Trophoblast cell (in vitro differentiated cells and primary cell): ENCODE measurements at regions not wholly inside any gene's neighbourhood (a gene's known extent, or its start where the extent isn't known, plus 50 kb on each side); places are given as distances from the start of the nearest gene placed in this dataset.

ENCODE experiments used
- DNase-seq, 2 donors: peaks; one replicate each; pipeline ENCODE4 v3.0.0-alpha.2; 2016
- H2AFZ ChIP-seq: 2 replicates; pipeline ENCODE4 v1.6.1; 2013; ENCODE audit warnings: low read length, moderate library complexity, mild to moderate bottlenecking; ENCODE audit not compliant: insufficient read depth, poor library complexity
- H2AK5ac ChIP-seq: 2 replicates; pipeline ENCODE4 v1.6.1; 2013; ENCODE audit warnings: mild to moderate bottlenecking, low read length
- H2BK120ac ChIP-seq: 2 replicates; pipeline ENCODE4 v1.6.1; 2013; ENCODE audit warnings: low read length, mild to moderate bottlenecking, moderate library complexity; ENCODE audit not compliant: insufficient read depth, poor library complexity
- H2BK12ac ChIP-seq: 2 replicates; pipeline ENCODE4 v1.6.1; 2013; ENCODE audit warnings: mild to moderate bottlenecking, low read length, moderate library complexity
- H2BK5ac ChIP-seq: 2 replicates; pipeline ENCODE4 v1.6.1; 2013; ENCODE audit warnings: low read length, low read depth, moderate library complexity, mild to moderate bottlenecking; ENCODE audit not compliant: poor library complexity
- H3K14ac ChIP-seq: 2 replicates; pipeline ENCODE4 v1.6.1; 2013; ENCODE audit warnings: mild to moderate bottlenecking, low read length
- H3K18ac ChIP-seq: 2 replicates; pipeline ENCODE4 v1.6.1; 2013; ENCODE audit warnings: mild to moderate bottlenecking, low read length
- H3K23ac ChIP-seq: 2 replicates; pipeline ENCODE4 v1.6.1; 2013; ENCODE audit warnings: low read length
- H3K27ac ChIP-seq: 2 replicates; pipeline ENCODE4 v1.5.1; 2013; ENCODE audit warnings: low read depth, mild to moderate bottlenecking, inconsistent platforms, low read length, moderate library complexity
- H3K27me3 ChIP-seq: 2 replicates; pipeline ENCODE4 v1.6.1; 2013; ENCODE audit warnings: inconsistent platforms, mild to moderate bottlenecking, low read length, moderate library complexity; ENCODE audit not compliant: insufficient read depth
- H3K36me3 ChIP-seq, 2 experiments: 1 replicate in 1 of 2; 2 replicates in 1 of 2; pipeline ENCODE4 v1.6.1; 2013; ENCODE audit warnings: low read length in 2 of 2, mild to moderate bottlenecking in 2 of 2, moderate library complexity in 1 of 2; ENCODE audit not compliant: insufficient read depth in 2 of 2, control insufficient read depth in 1 of 2
- H3K4ac ChIP-seq: 2 replicates; pipeline ENCODE4 v1.6.1; 2013; ENCODE audit warnings: low read depth, mild to moderate bottlenecking, low read length, moderate library complexity
- H3K4me1 ChIP-seq, 2 experiments: 1 replicate in 1 of 2; 2 replicates in 1 of 2; pipeline ENCODE4 v1.6.1; 2013; ENCODE audit warnings: low read length in 2 of 2, mild to moderate bottlenecking in 2 of 2, moderate library complexity in 1 of 2; ENCODE audit not compliant: insufficient read depth in 2 of 2, control insufficient read depth in 1 of 2
- H3K4me2 ChIP-seq: 2 replicates; pipeline ENCODE4 v1.6.1; 2013; ENCODE audit warnings: inconsistent platforms, mild to moderate bottlenecking, low read length, moderate library complexity
- H3K4me3 ChIP-seq: 2 replicates; pipeline ENCODE4 v1.5.1; 2013; ENCODE audit warnings: mild to moderate bottlenecking, low read depth, low read length, inconsistent platforms
- H3K79me1 ChIP-seq: one replicate; pipeline ENCODE4 v1.6.1; 2013; ENCODE audit warnings: low read length
- H3K79me2 ChIP-seq: 2 replicates; pipeline ENCODE4 v1.6.1; 2013; ENCODE audit warnings: low read length, mild to moderate bottlenecking; ENCODE audit not compliant: control insufficient read depth, insufficient read depth, poor library complexity
- H3K9ac ChIP-seq: 2 replicates; pipeline ENCODE4 v1.6.1; 2013; ENCODE audit warnings: mild to moderate bottlenecking, low read length
- H3K9me3 ChIP-seq: 2 replicates; pipeline ENCODE4 v1.6.1; 2013; ENCODE audit warnings: low read depth, mild to moderate bottlenecking, control low read depth, inconsistent platforms, low read length; ENCODE audit not compliant: insufficient read depth
- H4K12ac ChIP-seq: 2 replicates; pipeline ENCODE4 v1.6.1; 2013; ENCODE audit warnings: low read depth, mild to moderate bottlenecking, low read length, moderate library complexity
- H4K8ac ChIP-seq: 2 replicates; pipeline ENCODE4 v1.6.1; 2013; ENCODE audit warnings: low read depth, mild to moderate bottlenecking, low read length, moderate library complexity
- H4K91ac ChIP-seq: one replicate; pipeline ENCODE4 v1.6.1; 2013; ENCODE audit warnings: low read depth, mild to moderate bottlenecking, low read length, moderate library complexity
- WGBS: extraction: QIAGEN DNeasy Blood & Tissue Kit; methylation state at CpG from one replicate; pipeline ENCODE4 v1.1.7; 2013; ENCODE audit warnings: missing lambda C conversion rate; ENCODE audit not compliant: insufficient read length, insufficient coverage; ENCODE audit errors: extremely low coverage; 5-methylcytosine and 5-hydroxymethylcytosine counted together

GRCh38 chr5:179454356-179454755 is 96.0 kb upstream of the RUFY1 start:
- H3K4me1 ChIP-seq = no peaks in the 10 kb centered on the region
- H2BK12ac ChIP-seq = no peak overlapping the region
- DNase-seq = no peak
- H2AK5ac ChIP-seq = no peak overlapping the region
- H2AFZ ChIP-seq = no peak overlapping the region
- H3K9me3 ChIP-seq = peaks cover 48% of the 10 kb centered on the region
- H3K4me2 ChIP-seq = no peak overlapping the region
- no peak overlapping the region for H3K9ac ChIP-seq
- no peak overlapping the region for H3K27ac ChIP-seq
- H3K79me1 ChIP-seq = no peaks in the 10 kb centered on the region
- H3K23ac ChIP-seq = no peak overlapping the region
- H2BK120ac ChIP-seq = no peak overlapping the region
- H4K8ac ChIP-seq = no peak overlapping the region
- no peak overlapping the region for H4K91ac ChIP-seq
- H3K36me3 ChIP-seq = no peaks in the 10 kb centered on the region
- H3K14ac ChIP-seq = no peak overlapping the region
- no peak overlapping the region for H3K4me3 ChIP-seq
- H2BK5ac ChIP-seq = no peak overlapping the region
- no peak overlapping the region for H3K4ac ChIP-seq
- no CpG with 5 or more reads among the region's 9 CpGs for WGBS
- no peaks in the 10 kb centered on the region for H3K79me2 ChIP-seq
- no peak overlapping the region for H3K18ac ChIP-seq
- H3K27me3 ChIP-seq = no peaks in the 10 kb centered on the region
- no peak overlapping the region for H4K12ac ChIP-seq

GRCh38 chr5:179453616-179454015 is 96.7 kb upstream of the RUFY1 start:
- Histone ChIP-seq H3K4ac (no peak overlapping the region), H3K27me3 (no peaks in the 10 kb centered on the region), H3K36me3 (no peaks in the 10 kb centered on the region), H3K79me2 (no peaks in the 10 kb centered on the region), H2BK12ac (no peak overlapping the region), H4K91ac (no peak overlapping the region), H2BK5ac (no peak overlapping the region), H2BK120ac (no peak overlapping the region), H3K4me3 (no peak overlapping the region), H3K9ac (no peak overlapping the region), H3K4me2 (no peak overlapping the region), H4K12ac (no peak overlapping the region), H3K79me1 (no peaks in the 10 kb centered on the region), H2AK5ac (no peak overlapping the region), H4K8ac (no peak overlapping the region), H3K14ac (no peak overlapping the region), H3K9me3 (peaks cover 48% of the 10 kb centered on the region), H3K23ac (no peak overlapping the region), H2AFZ (no peak overlapping the region), H3K27ac (no peak overlapping the region), H3K4me1 (no peaks in the 10 kb centered on the region), H3K18ac (no peak overlapping the region)
- DNase-seq = no peak
- no CpG with 5 or more reads among the region's 7 CpGs for WGBS

- Histone ChIP-seq H3K4ac (no peak overlapping the region), H3K4me3 (no peak overlapping the region), H4K91ac (no peak overlapping the region), H3K4me2 (no peak overlapping the region), H2BK5ac (no peak overlapping the region), H2AFZ (no peak overlapping the region), H3K36me3 (no peaks in the 10 kb centered on the region), H3K4me1 (no peaks in the 10 kb centered on the region), H3K9ac (no peak overlapping the region), H2BK120ac (no peak overlapping the region), H2BK12ac (no peak overlapping the region), H3K23ac (no peak overlapping the region), H3K27ac (no peak overlapping the region), H4K8ac (no peak overlapping the region), H3K79me1 (no peaks in the 10 kb centered on the region), H4K12ac (no peak overlapping the region), H2AK5ac (no peak overlapping the region), H3K27me3 (no peaks in the 10 kb centered on the region), H3K14ac (no peak overlapping the region), H3K18ac (no peak overlapping the region), H3K79me2 (no peaks in the 10 kb centered on the region), H3K9me3 (peaks cover 48% of the 10 kb centered on the region)
- no peak for DNase-seq
- no CpG with 5 or more reads among the region's 20 CpGs for WGBS
These were observed 97.8 kb upstream of the RUFY1 start for GRCh38 chr5:179452356-179453230.

GRCh38 chr5:179451828-179452196 is 98.5 kb upstream of the RUFY1 start:
- H3K4ac ChIP-seq = no peak overlapping the region
- no peak overlapping the region for H3K9ac ChIP-seq
- no peak overlapping the region for H2BK120ac ChIP-seq
- no peaks in the 10 kb centered on the region for H3K79me2 ChIP-seq
- no CpG with 5 or more reads among the region's 4 CpGs for WGBS
- no peak overlapping the region for H3K4me3 ChIP-seq
- no peak overlapping the region for H3K27ac ChIP-seq
- DNase-seq = no peak
- H2AK5ac ChIP-seq = no peak overlapping the region
- no peak overlapping the region for H3K14ac ChIP-seq
- no peak overlapping the region for H4K91ac ChIP-seq
- no peaks in the 10 kb centered on the region for H3K79me1 ChIP-seq
- H3K23ac ChIP-seq = no peak overlapping the region
- H3K36me3 ChIP-seq = no peaks in the 10 kb centered on the region
- H4K8ac ChIP-seq = no peak overlapping the region
- no peak overlapping the region for H3K18ac ChIP-seq
- H3K4me1 ChIP-seq = no peaks in the 10 kb centered on the region
- no peak overlapping the region for H2AFZ ChIP-seq
- H3K27me3 ChIP-seq = no peaks in the 10 kb centered on the region
- H3K4me2 ChIP-seq = no peak overlapping the region
- H3K9me3 ChIP-seq = peaks cover 46% of the 10 kb centered on the region
- H2BK12ac ChIP-seq = no peak overlapping the region
- H2BK5ac ChIP-seq = no peak overlapping the region
- H4K12ac ChIP-seq = no peak overlapping the region
